HL-60 (cell line): ENCODE measurements at regions not wholly inside any gene's neighbourhood (a gene's known extent, or its start where the extent isn't known, plus 50 kb on each side); places are given as distances from the start of the nearest gene placed in this dataset.
"Not testable (repeated sequence)": the region's sequence is repeated elsewhere in the genome, so short reads cannot be mapped to it uniquely, and the experiment has no call there.

Experiments used
- CTCF ChIP-seq: IDR thresholded peaks from one replicate; pipeline ENCODE4 v1.5.1; 2011; ENCODE audit warnings: low read length, control low read depth, inconsistent platforms; ENCODE audit not compliant: insufficient read depth
- POLR2AphosphoS5 ChIP-seq: IDR thresholded peaks from 2 replicates; pipeline ENCODE4 v1.6.1; 2012; ENCODE audit warnings: low read depth
- SPI1 ChIP-seq: IDR thresholded peaks from 2 replicates; pipeline ENCODE4 v1.6.1; 2012; ENCODE audit warnings: low read depth, mild to moderate bottlenecking, borderline replicate concordance

DNA sequence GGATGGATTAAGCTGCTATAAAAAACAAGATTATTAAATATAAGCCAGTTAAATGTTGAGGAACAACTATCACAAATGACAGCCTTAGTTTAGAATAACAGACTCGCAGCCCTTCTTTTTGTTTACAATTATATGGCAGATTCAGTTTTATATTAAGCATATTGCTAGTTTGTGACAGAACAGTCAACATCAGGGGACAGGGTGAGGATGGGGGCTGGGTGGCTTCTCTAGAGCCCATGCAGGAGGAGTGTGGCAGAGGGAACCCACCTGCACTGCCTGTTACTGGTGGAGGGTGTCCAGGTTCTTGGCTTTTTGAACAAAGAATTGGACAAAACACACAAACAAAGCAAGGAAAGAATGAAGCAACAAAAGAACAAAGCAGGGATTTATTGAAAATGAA lies 799.7 kb downstream of the PRIM2 start:
- TF ChIP-seq CTCF, POLR2AphosphoS5, SPI1: not testable (repeated sequence)
